ENCODE measurements at regions not wholly inside any gene's neighbourhood (a gene's known extent, or its start where the extent isn't known, plus 50 kb on each side); places are given as distances from the start of the nearest gene placed in this dataset.

- no peaks in the 10 kb centered on the region for H3K4me1 ChIP-seq (ENCODE audit: control insufficient read depth, low read length)
- H3K9me3 ChIP-seq (ENCODE audit: control insufficient read depth, insufficient read depth, low read length) = no peaks in the 10 kb centered on the region
- H3K36me3 ChIP-seq (ENCODE audit: control insufficient read depth, low read length) = no peaks in the 10 kb centered on the region
These were observed 356.4 kb downstream of the SLC4A3 start for GRCh38 chr2:219983836-219984235.

DNA sequence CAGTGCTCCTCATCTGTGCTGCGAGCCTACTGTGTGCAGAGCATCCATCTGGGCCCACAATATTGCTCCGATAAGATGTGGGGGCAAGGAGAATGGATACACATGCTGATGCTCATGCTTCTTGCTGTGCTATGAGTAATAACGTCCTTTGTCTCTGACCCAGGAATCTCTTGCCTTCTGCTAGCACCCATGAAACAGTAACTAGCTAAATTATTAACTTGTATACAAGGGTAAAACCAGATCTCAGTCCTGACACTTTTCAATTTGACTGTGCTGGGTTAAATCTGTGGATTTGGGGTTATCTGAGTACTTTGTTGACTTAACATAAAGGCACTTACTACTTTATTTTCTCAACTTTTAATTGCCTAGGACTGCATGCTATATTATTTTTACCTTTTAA, 357.6 kb downstream of the SLC4A3 start:
- no peak overlapping the region for H3K4me2 ChIP-seq (ENCODE audit: low read length)
- H3K4me1 ChIP-seq (ENCODE audit: control insufficient read depth, low read length) = no peaks in the 10 kb centered on the region
- H3K27me3 ChIP-seq (ENCODE audit: control insufficient read depth, low read length) = no peaks in the 10 kb centered on the region
- H3K4me3 ChIP-seq (ENCODE audit: low read length) = no peak overlapping the region
- no peaks in the 10 kb centered on the region for H3F3A ChIP-seq (ENCODE audit: control insufficient read depth, insufficient read depth)
- H3K79me2 ChIP-seq (ENCODE audit: control insufficient read depth, low read length) = no peaks in the 10 kb centered on the region
- H3K27ac ChIP-seq (ENCODE audit: low read depth, low read length) = no peak overlapping the region
- H3K9me3 ChIP-seq (ENCODE audit: control insufficient read depth, insufficient read depth, low read length) = no peaks in the 10 kb centered on the region
- no peaks in the 10 kb centered on the region for H4K20me1 ChIP-seq (ENCODE audit: control insufficient read depth, insufficient read depth, low read depth, low read length)
- no peak for TF ChIP-seq EZH2phosphoT487 (IDR thresholded peaks at IDR 0.05; ENCODE audit: borderline replicate concordance, low read length)
- TF ChIP-seq, protein P1, sequence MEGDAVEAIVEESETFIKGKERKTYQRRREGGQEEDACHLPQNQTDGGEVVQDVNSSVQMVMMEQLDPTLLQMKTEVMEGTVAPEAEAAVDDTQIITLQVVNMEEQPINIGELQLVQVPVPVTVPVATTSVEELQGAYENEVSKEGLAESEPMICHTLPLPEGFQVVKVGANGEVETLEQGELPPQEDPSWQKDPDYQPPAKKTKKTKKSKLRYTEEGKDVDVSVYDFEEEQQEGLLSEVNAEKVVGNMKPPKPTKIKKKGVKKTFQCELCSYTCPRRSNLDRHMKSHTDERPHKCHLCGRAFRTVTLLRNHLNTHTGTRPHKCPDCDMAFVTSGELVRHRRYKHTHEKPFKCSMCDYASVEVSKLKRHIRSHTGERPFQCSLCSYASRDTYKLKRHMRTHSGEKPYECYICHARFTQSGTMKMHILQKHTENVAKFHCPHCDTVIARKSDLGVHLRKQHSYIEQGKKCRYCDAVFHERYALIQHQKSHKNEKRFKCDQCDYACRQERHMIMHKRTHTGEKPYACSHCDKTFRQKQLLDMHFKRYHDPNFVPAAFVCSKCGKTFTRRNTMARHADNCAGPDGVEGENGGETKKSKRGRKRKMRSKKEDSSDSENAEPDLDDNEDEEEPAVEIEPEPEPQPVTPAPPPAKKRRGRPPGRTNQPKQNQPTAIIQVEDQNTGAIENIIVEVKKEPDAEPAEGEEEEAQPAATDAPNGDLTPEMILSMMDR (IDR thresholded peaks at IDR 0.05; ENCODE audit: low read depth, low read length, poor library complexity, severe bottlenecking) = no peak
- H3K36me3 ChIP-seq (ENCODE audit: control insufficient read depth, low read length) = no peaks in the 10 kb centered on the region
- H3K9me2 ChIP-seq (replicated peaks; ENCODE audit: control insufficient read depth, low read length) = no peaks in the 10 kb centered on the region

More at GRCh38 chr2:219983836-219984235, 356.4 kb downstream of the SLC4A3 start:
- Histone ChIP-seq H4K20me1 (ENCODE audit: control insufficient read depth, insufficient read depth, low read depth, low read length) (no peaks in the 10 kb centered on the region), H3K4me3 (ENCODE audit: low read length) (no peak overlapping the region), H3K27me3 (ENCODE audit: control insufficient read depth, low read length) (no peaks in the 10 kb centered on the region), H3K27ac (ENCODE audit: low read depth, low read length) (no peak overlapping the region), H3F3A (ENCODE audit: control insufficient read depth, insufficient read depth) (no peaks in the 10 kb centered on the region), H3K9me2 (replicated peaks; ENCODE audit: control insufficient read depth, low read length) (no peaks in the 10 kb centered on the region), H3K79me2 (ENCODE audit: control insufficient read depth, low read length) (no peaks in the 10 kb centered on the region), H3K4me2 (ENCODE audit: low read length) (no peak overlapping the region)
- TF ChIP-seq, protein P1 (IDR thresholded peaks at IDR 0.05; ENCODE audit: low read depth, low read length, poor library complexity, severe bottlenecking) = no peak
- TF ChIP-seq EZH2phosphoT487 (IDR thresholded peaks at IDR 0.05; ENCODE audit: borderline replicate concordance, low read length) = no peak

DNA sequence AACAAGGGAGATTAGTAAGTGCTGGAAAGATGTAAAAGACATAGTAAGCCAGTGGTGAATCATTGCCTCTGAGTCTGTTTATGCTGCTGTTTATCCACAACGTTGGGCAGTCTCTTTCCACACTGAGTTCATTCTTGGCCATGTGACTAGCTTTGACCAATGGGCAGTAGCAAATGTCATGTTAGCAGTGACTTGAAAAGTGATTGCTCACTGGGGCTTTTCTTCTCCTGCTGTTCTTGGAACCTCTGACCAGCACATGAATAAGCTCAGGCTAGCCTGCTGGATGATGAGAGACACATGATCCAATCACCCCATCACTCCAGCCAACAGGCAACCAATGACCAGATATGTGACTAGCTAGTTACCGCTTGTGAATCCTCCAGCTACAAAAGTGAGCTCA, 360.4 kb downstream of the SLC4A3 start:
- H3K27ac ChIP-seq (ENCODE audit: low read depth, low read length) = no peak overlapping the region
- H3K36me3 ChIP-seq (ENCODE audit: control insufficient read depth, low read length) = no peaks in the 10 kb centered on the region
- no peaks in the 10 kb centered on the region for H3K9me2 ChIP-seq (replicated peaks; ENCODE audit: control insufficient read depth, low read length)
- TF ChIP-seq, protein P1 (IDR thresholded peaks at IDR 0.05; ENCODE audit: low read depth, low read length, poor library complexity, severe bottlenecking) = no peak
- TF ChIP-seq EZH2phosphoT487 (IDR thresholded peaks at IDR 0.05; ENCODE audit: borderline replicate concordance, low read length) = no peak
- H3F3A ChIP-seq (ENCODE audit: control insufficient read depth, insufficient read depth) = no peaks in the 10 kb centered on the region
- H3K4me2 ChIP-seq (ENCODE audit: low read length) = no peak overlapping the region
- H3K4me1 ChIP-seq (ENCODE audit: control insufficient read depth, low read length) = no peaks in the 10 kb centered on the region
- no peaks in the 10 kb centered on the region for H3K27me3 ChIP-seq (ENCODE audit: control insufficient read depth, low read length)
- no peaks in the 10 kb centered on the region for H3K9me3 ChIP-seq (ENCODE audit: control insufficient read depth, insufficient read depth, low read length)
- H4K20me1 ChIP-seq (ENCODE audit: control insufficient read depth, insufficient read depth, low read depth, low read length) = no peaks in the 10 kb centered on the region
- no peak overlapping the region for H3K4me3 ChIP-seq (ENCODE audit: low read length)
- H3K79me2 ChIP-seq (ENCODE audit: control insufficient read depth, low read length) = no peaks in the 10 kb centered on the region

- H3K79me2 ChIP-seq (ENCODE audit: control insufficient read depth, low read length) = no peaks in the 10 kb centered on the region
- H3K9me3 ChIP-seq (ENCODE audit: control insufficient read depth, insufficient read depth, low read length) = no peaks in the 10 kb centered on the region
- H3K4me1 ChIP-seq (ENCODE audit: control insufficient read depth, low read length) = no peaks in the 10 kb centered on the region
- TF ChIP-seq, protein P1 (IDR thresholded peaks at IDR 0.05; ENCODE audit: low read depth, low read length, poor library complexity, severe bottlenecking) = no peak
- no peak for TF ChIP-seq EZH2phosphoT487 (IDR thresholded peaks at IDR 0.05; ENCODE audit: borderline replicate concordance, low read length)
- no peak overlapping the region for H3K27ac ChIP-seq (ENCODE audit: low read depth, low read length)
- H3K9me2 ChIP-seq (replicated peaks; ENCODE audit: control insufficient read depth, low read length) = no peaks in the 10 kb centered on the region
- H4K20me1 ChIP-seq (ENCODE audit: control insufficient read depth, insufficient read depth, low read depth, low read length) = no peaks in the 10 kb centered on the region
- no peaks in the 10 kb centered on the region for H3F3A ChIP-seq (ENCODE audit: control insufficient read depth, insufficient read depth)
- no peak overlapping the region for H3K4me3 ChIP-seq (ENCODE audit: low read length)
- H3K27me3 ChIP-seq (ENCODE audit: control insufficient read depth, low read length) = no peaks in the 10 kb centered on the region
- no peaks in the 10 kb centered on the region for H3K36me3 ChIP-seq (ENCODE audit: control insufficient read depth, low read length)
- no peak overlapping the region for H3K4me2 ChIP-seq (ENCODE audit: low read length)
These were observed 362.3 kb downstream of the SLC4A3 start for GRCh38 chr2:219989744-219990143.
